SK-N-SH treated with all-trans-retinoic acid at 6 μM for 48 hours (cell line): ENCODE measurements at regions not wholly inside any gene's neighbourhood (a gene's known extent, or its start where the extent isn't known, plus 50 kb on each side); places are given as distances from the start of the nearest gene placed in this dataset.

Source experiments
- ATAC-seq: fragments of 200-7000 bp; cut with Tn5 transposase; 3 replicates; pipeline ENCODE4 v1.9.1; 2020; ENCODE audit warnings: mild to moderate bottlenecking, moderate library complexity
- ARNTL ChIP-seq: fragments of 450-650 bp; formaldehyde crosslinking; IDR thresholded peaks from 2 replicates; pipeline ENCODE4 v1.5.0; 2020; ENCODE audit warnings: low read depth, mild to moderate bottlenecking, moderate library complexity, borderline replicate concordance
- CREB5 ChIP-seq: fragments of 250-450 bp; sonication (Bioruptor Pico); IDR thresholded peaks from 2 replicates; pipeline ENCODE4 v1.5.1; 2020; ENCODE audit warnings: low read depth, mild to moderate bottlenecking, moderate library complexity
- CSDC2 ChIP-seq: fragments of 250-450 bp; sonication (Bioruptor Pico); IDR thresholded peaks from 2 replicates; pipeline ENCODE4 v1.5.0; 2020; ENCODE audit warnings: mild to moderate bottlenecking, moderate library complexity
- ESRRG ChIP-seq: fragments of 250-450 bp; sonication (Bioruptor Pico); IDR thresholded peaks from 2 replicates; pipeline ENCODE4 v1.6.1; 2021; ENCODE audit warnings: mild to moderate bottlenecking
- ISL1 ChIP-seq: fragments of 250-450 bp; sonication (Bioruptor Pico); IDR thresholded peaks from 2 replicates; pipeline ENCODE4 v2.1.2; 2022; ENCODE audit warnings: mild to moderate bottlenecking, moderate library complexity
- OSR1 ChIP-seq: fragments of 250-450 bp; sonication (Bioruptor Pico); IDR thresholded peaks from 2 replicates; pipeline ENCODE4 v1.8.0; 2022; ENCODE audit warnings: moderate library complexity, mild to moderate bottlenecking, inconsistent platforms
- POU6F1 ChIP-seq: fragments of 250-450 bp; sonication (Bioruptor Pico); IDR thresholded peaks from 2 replicates; pipeline ENCODE4 v1.8.0; 2021; ENCODE audit warnings: low read depth, mild to moderate bottlenecking, moderate library complexity, borderline replicate concordance
- PPARA ChIP-seq: fragments of 250-450 bp; sonication (Bioruptor Pico); IDR thresholded peaks from 2 replicates; pipeline ENCODE4 v1.5.0; 2020; ENCODE audit warnings: mild to moderate bottlenecking, borderline replicate concordance
- RARB ChIP-seq: fragments of 250-450 bp; sonication (Bioruptor Pico); IDR thresholded peaks from 2 replicates; pipeline ENCODE4 v1.8.0; 2021; ENCODE audit warnings: mild to moderate bottlenecking, moderate library complexity
- SNAI2 ChIP-seq: fragments of 250-450 bp; sonication (Bioruptor Pico); IDR thresholded peaks from 2 replicates; pipeline ENCODE4 v1.5.0; 2020; ENCODE audit warnings: mild to moderate bottlenecking, moderate library complexity
- TCF4 ChIP-seq: fragments of 250-450 bp; sonication (Bioruptor Pico); IDR thresholded peaks from 2 replicates; pipeline ENCODE4 v1.8.0; 2021; ENCODE audit warnings: mild to moderate bottlenecking, moderate library complexity, borderline replicate concordance
- TOX ChIP-seq: fragments of 250-450 bp; sonication (Bioruptor Pico); IDR thresholded peaks from 2 replicates; pipeline ENCODE4 v1.8.0; 2021; ENCODE audit warnings: mild to moderate bottlenecking, moderate library complexity, borderline replicate concordance
- TSHZ2 ChIP-seq: fragments of 250-450 bp; sonication (Bioruptor Pico); IDR thresholded peaks from 2 replicates; pipeline ENCODE4 v1.5.0; 2020; ENCODE audit warnings: mild to moderate bottlenecking, moderate library complexity
- ZC3H10 ChIP-seq: fragments of 250-450 bp; sonication (Bioruptor Pico); IDR thresholded peaks from 2 replicates; pipeline ENCODE4 v1.5.1; 2021; ENCODE audit warnings: mild to moderate bottlenecking, moderate library complexity
- ZFP3 ChIP-seq: fragments of 250-450 bp; sonication (Bioruptor Pico); IDR thresholded peaks from 2 replicates; pipeline ENCODE4 v1.5.0; 2020; ENCODE audit warnings: mild to moderate bottlenecking, moderate library complexity
- ZFP30 ChIP-seq: fragments of 450-650 bp; formaldehyde crosslinking; IDR thresholded peaks from 2 replicates; pipeline ENCODE4 v1.5.0; 2022; ENCODE audit warnings: mild to moderate bottlenecking, moderate library complexity
- ZNF565 ChIP-seq: fragments of 450-650 bp; formaldehyde crosslinking; conservative IDR thresholded peaks from 2 replicates; pipeline ENCODE4 v1.5.0; 2020; ENCODE audit warnings: low read depth, mild to moderate bottlenecking, moderate library complexity
- ZNF8 ChIP-seq: fragments of 450-650 bp; formaldehyde crosslinking; IDR thresholded peaks from 2 replicates; pipeline ENCODE4 v1.5.0; 2020; ENCODE audit warnings: mild to moderate bottlenecking, moderate library complexity
- TF ChIP-seq, protein P1 (sequence below): fragments of 250-450 bp; sonication (Bioruptor Pico); IDR thresholded peaks from 2 replicates; pipeline ENCODE4 v1.5.1; 2021; ENCODE audit warnings: mild to moderate bottlenecking, moderate library complexity
- TF ChIP-seq, protein P2 (sequence below): fragments of 250-450 bp; sonication (Bioruptor Pico); IDR thresholded peaks from 2 replicates; pipeline ENCODE4 v1.8.0; 2020; ENCODE audit warnings: mild to moderate bottlenecking, moderate library complexity, borderline replicate concordance

DNA sequence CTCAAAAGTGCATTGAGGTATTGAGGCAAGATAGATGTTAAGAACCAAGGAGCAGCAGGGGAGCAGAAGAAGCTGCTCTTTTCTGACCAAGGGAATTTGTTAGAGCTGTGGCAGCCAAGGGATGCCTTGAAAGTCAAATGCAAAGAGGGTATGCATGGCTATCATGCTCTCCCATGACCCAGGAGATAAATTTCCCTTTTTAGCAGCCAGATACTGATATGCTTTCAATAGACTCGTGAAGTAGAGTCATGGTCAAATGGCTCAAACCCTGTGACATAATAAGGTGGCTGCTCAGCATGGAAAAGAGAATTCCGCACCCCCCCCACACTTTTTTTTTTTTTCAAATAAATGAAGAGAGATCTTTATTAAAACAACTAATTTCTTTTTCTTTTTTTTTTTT lies 180.9 kb upstream of the ACTBL2 start (continued):
- TF ChIP-seq CREB5 (CRISPR knock-in tag) = no peak
- no peak for TF ChIP-seq ARNTL
- TF ChIP-seq, all 23 proteins: peak for 0

GRCh38 chr5:57662991-57663390 lies 180.4 kb upstream of the ACTBL2 start:
- ATAC-seq = peak; percentile 92
- TF ChIP-seq ISL1 (CRISPR knock-in tag) (no peak), ZC3H10 (CRISPR knock-in tag) (0 out of 2 replicates have a peak, but pooled peaks have one; percentile 11)

GRCh38 chr5:57659886-57660285 lies 177.3 kb upstream of the ACTBL2 start:
- TF ChIP-seq, protein P1, sequence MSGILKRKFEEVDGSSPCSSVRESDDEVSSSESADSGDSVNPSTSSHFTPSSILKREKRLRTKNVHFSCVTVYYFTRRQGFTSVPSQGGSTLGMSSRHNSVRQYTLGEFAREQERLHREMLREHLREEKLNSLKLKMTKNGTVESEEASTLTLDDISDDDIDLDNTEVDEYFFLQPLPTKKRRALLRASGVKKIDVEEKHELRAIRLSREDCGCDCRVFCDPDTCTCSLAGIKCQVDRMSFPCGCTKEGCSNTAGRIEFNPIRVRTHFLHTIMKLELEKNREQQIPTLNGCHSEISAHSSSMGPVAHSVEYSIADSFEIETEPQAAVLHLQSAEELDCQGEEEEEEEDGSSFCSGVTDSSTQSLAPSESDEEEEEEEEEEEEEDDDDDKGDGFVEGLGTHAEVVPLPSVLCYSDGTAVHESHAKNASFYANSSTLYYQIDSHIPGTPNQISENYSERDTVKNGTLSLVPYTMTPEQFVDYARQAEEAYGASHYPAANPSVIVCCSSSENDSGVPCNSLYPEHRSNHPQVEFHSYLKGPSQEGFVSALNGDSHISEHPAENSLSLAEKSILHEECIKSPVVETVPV (CRISPR knock-in tag) = no peak
- TF ChIP-seq SNAI2 (CRISPR knock-in tag) (no peak), ESRRG (CRISPR knock-in tag) (no peak), ZC3H10 (CRISPR knock-in tag) (no peak), TSHZ2 (CRISPR knock-in tag) (no peak), ZFP3 (no peak), PPARA (CRISPR knock-in tag) (no peak), ZNF565 (CRISPR knock-in tag) (no peak), ISL1 (CRISPR knock-in tag) (no peak), TCF4 (no peak), ZFP30 (no peak), ARNTL (no peak), TOX (CRISPR knock-in tag) (no peak), ZNF8 (CRISPR knock-in tag) (no peak), POU6F1 (CRISPR knock-in tag) (no peak), RARB (CRISPR knock-in tag) (no peak), CREB5 (CRISPR knock-in tag) (no peak), OSR1 (CRISPR knock-in tag) (no peak)
- TF ChIP-seq, protein P2, sequence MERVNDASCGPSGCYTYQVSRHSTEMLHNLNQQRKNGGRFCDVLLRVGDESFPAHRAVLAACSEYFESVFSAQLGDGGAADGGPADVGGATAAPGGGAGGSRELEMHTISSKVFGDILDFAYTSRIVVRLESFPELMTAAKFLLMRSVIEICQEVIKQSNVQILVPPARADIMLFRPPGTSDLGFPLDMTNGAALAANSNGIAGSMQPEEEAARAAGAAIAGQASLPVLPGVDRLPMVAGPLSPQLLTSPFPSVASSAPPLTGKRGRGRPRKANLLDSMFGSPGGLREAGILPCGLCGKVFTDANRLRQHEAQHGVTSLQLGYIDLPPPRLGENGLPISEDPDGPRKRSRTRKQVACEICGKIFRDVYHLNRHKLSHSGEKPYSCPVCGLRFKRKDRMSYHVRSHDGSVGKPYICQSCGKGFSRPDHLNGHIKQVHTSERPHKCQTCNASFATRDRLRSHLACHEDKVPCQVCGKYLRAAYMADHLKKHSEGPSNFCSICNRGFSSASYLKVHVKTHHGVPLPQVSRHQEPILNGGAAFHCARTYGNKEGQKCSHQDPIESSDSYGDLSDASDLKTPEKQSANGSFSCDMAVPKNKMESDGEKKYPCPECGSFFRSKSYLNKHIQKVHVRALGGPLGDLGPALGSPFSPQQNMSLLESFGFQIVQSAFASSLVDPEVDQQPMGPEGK = no peak
- TF ChIP-seq, all 23 proteins: peak for 0
- ATAC-seq = no peak

- TF ChIP-seq TCF4 (no peak), ARNTL (no peak), PPARA (CRISPR knock-in tag) (no peak), OSR1 (CRISPR knock-in tag) (no peak), CREB5 (CRISPR knock-in tag) (no peak), CSDC2 (CRISPR knock-in tag) (no peak), TOX (CRISPR knock-in tag) (no peak)
- TF ChIP-seq, protein P2 = no peak
- TF ChIP-seq, protein P1 (CRISPR knock-in tag) = no peak
- ATAC-seq = no peak
These were observed 175.4 kb upstream of the ACTBL2 start for GRCh38 chr5:57658018-57658417.
